GM21423 (cell line): ENCODE measurements at regions not wholly inside any gene's neighbourhood (a gene's known extent, or its start where the extent isn't known, plus 50 kb on each side); places are given as distances from the start of the nearest gene placed in this dataset.
"Not testable (repeated sequence)": the region's sequence is repeated elsewhere in the genome, so short reads cannot be mapped to it uniquely, and the experiment has no call there.

ENCODE experiments used
- ATAC-seq: cut with Tn5 transposase; IDR thresholded peaks from one replicate; pipeline ENCODE4 v1.9.1; 2021; ENCODE audit warnings: mild to moderate bottlenecking, moderate library complexity; ENCODE audit not compliant: unreplicated experiment

DNA sequence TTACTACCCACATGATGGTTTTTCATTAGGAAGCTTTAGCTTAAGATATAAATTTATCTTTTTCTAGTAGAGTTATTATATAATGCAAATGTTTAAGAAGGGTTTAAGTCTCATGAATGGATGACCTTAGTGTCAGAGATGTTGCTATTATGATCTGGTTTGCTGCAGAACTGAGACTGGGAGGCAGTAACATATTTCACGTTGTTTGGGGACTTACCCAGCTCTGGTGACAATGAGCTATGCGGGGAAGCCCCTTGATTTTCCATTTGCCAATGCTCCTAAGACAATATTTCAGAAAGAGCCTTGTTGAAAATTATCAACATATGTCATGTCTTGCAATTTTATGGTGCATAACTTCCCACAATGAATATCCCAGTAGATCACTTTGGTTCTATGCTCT, 754.6 kb downstream of the REEP3 start:
- ATAC-seq, result peak; percentile 76

DNA sequence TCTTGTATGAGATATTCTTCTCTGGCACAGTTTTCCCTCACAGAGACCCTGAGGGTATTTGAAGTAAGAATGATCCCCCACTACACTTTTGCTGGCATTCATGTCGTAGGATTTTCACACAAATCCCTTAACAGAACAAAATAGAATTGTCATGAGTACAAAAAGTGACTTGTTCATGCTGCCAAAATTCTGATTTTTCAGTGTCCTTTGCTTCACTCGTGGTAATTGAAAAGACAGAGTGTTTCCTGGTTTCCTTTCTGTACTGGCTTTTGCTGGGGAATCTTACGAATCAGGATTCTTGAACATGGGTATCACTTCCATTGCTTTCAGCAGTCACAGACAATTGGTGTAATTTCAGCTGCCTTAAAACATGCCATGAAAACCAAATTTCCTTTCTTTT, 756.3 kb downstream of the REEP3 start:
- no peak for ATAC-seq

DNA sequence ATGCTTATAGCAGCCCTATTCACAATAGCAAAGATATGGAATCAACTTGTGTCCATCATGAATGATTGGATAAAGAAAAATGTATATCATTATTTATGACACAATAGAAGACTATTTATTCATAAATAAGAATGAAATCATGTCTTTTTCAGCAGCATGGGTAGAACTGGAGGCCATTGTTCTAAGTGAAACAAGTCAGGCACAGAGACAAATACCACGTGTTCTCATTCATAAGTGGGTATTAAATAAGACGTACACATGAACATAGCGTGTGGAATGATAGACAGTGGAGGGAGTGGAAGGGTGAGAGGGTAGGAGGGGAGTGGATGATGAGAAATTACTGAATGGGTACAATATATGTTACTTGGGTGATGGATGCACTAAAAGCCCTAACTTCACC, 762.4 kb downstream of the REEP3 start:
- ATAC-seq, result no peak

DNA sequence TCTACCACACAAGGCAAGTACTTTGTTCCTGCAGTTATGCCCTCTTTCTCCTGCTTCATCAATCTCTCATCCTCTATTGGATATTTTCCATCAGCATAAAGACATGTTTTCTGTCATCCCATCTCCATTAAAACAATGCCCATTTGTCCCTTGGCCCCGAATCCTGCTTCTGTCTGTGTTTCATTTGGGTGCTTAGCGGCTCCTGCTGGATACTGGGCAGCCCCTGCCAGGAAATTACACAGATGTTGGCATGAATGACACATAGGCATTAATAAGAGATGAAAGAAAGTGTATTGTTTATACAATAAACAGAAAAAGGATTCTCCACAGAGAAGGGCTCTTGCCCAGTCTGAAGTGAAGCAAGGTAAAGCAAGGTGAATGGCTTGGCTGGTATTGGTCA, 765.3 kb downstream of the REEP3 start:
- no peak for ATAC-seq

DNA sequence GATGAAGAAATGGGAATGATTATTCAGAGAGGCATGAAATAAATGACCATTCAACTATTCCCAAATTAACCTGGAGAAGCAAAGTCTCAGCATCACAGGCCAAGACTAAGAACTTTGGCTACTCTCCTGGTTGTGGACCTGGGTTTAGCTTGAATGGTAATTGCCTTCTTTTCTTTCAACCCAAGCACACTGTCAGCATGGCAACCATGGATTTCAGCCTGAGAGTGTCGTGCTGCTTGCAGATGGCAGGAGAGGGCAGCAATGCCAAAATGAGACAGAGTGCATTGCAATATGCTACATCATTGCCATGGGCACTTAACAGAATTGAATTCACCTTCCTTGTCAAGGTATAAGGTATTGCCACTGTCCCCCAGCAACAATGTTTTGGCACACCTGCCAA, 767.2 kb downstream of the REEP3 start:
- no peak for ATAC-seq

DNA sequence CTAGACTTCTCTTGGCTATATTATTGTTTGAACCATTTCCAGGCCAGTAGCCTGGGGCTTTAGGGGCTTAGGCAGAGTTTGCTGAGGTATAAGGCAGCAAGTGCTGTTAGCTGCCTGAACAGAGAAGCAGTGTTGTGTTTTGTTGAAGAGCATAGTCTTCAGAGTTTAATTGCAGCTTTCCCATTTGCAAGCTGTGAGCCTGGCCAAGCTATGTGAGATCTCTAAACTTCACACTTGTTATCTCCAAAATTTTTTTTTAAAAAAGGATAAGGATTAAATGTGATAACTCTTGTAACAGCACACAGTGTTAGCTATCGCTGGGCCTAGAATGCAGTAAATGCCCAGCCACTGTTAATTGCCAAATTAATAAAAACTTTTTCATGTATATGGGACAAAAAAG, 782.4 kb downstream of the REEP3 start:
- ATAC-seq, result no peak

DNA sequence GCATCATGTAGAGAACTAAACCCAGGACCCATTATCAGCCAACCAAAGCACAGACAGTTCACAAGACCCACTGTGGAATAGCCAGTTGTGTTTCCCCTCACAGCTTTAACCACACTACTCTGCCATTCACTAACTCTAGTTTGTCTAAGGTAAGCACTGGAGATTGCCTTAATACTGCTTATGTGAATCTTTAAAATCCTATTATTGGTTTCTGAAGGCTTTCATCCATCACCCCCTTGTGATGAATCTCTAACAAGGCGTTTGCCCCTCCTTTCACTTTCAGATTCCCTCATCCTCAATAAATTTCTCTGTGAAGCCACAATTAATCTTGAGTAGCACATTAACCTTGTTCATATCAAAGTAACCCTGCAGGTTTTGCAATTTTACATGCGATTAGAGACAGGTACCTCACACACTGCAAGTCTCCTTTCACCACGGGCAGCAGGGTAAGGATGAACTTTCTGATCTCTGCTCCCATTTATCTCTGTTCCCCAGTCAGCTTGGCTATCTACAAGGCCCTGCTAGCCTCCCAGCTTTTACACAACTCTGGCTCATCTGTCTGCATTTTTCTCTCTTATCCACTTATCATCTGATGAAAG, 785.6 kb downstream of the REEP3 start:
- ATAC-seq, result no peak

DNA sequence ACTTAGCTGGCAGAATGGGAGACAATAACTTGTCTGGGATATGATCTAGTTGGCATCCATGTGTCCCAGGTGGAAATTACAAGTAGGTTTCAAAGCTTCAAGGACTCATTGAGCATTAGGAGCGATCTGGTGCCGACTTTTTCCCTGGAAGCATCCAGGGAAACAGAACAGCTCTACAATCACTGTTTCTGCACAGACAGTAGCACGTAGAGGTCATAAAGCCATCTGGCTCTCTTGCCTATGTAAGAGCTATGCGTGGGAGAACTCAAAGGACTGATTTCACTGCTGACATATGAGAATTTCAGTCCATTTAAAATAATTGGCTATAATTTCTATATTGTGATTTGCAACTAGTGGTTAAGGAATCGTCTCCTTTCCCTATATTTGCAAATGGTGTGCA, 791.7 kb downstream of the REEP3 start:
- no peak for ATAC-seq

DNA sequence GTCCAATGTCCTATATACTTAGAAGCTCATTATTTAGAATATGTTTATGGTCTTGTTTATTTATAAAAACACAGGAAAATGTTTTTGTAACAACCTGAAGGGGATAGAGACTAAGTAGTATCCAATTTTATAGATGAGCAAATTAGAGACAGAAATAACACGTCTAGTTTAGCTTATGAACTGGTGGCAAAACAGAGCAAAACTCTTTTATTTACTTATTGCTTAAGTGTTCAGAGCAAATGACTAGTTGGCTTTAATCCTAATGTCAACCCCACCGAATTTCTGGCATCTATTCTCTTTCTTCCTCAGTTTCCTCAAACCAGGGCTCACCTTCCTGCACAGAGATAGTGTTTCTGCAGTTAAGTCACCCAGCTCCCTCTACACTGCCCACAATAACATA, 792.8 kb downstream of the REEP3 start:
- no peak for ATAC-seq

DNA sequence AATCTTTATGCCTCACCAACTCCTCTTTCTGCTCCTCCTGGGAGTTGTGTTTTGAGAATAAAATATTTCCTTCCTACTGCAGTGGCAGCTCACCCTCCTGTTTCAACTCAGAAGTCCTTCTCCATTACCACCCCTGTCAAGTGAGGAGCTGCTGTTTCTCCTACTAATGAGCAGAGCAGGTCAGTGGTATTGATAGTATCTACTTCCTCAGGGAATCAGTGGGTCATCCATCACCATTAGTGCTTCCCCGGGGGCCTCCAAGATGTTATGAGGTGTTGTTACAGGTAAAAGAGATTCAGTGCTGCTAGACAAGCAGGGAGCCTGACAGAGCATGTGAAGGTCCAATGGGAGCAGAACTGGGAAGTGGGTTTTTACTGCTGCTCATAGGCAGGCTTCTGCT, 795.2 kb downstream of the REEP3 start:
- no peak for ATAC-seq

DNA sequence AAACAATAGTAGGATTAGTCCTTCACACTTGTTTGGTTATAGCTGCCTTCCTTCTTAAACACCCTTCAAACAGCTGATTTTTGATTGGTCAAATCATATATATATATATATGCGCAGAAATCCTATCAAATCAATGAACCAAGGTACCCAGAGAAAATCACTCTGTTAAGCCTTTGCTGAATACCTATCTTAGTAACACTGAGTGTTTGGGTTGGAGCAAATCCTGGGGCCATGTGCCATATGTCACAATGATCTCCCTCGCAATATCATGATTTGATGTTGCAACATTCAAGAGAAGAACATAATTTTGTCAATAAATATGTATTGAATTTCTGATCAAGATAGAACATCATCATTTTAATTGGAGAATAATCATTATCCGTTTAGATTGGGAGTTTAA, 795.6 kb downstream of the REEP3 start:
- ATAC-seq, result no peak

DNA sequence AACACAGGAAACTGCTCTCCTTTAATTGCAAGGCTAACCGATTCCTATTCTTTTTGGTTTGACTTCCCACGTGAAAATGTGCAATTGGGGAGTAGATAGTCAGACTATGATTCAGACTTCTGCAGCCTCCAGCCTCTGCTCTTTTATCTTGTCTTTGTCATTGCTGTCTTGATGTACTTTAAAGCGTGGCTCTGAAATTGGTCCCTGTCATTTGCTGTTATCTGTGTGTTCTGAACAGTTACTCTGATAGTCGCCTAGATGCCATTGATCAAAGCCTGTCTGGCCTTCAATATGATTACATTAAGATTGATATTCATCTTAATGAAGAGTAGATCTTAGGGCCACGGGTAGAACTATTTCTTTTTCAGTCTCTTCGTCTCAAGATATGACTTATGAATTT, 799.2 kb downstream of the REEP3 start:
- ATAC-seq, result no peak

DNA sequence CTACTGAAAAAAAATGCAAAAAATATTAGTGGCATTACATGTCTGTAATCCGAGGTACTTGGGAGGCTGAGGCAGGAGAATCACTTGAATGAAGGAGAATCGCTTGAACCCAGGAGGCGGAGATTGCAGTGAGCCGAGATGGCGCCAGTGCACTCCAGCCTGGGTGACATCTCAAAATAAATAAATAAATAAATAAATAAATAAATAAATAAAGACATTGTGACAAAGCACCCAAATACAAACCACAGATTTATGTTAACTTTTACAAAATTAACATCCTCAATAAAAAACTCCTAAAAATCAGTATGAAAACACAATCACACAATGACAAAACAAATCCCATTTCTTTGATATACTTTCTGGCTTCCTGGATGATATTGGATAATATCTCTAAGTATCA, 808.3 kb downstream of the REEP3 start:
- ATAC-seq, result no peak

DNA sequence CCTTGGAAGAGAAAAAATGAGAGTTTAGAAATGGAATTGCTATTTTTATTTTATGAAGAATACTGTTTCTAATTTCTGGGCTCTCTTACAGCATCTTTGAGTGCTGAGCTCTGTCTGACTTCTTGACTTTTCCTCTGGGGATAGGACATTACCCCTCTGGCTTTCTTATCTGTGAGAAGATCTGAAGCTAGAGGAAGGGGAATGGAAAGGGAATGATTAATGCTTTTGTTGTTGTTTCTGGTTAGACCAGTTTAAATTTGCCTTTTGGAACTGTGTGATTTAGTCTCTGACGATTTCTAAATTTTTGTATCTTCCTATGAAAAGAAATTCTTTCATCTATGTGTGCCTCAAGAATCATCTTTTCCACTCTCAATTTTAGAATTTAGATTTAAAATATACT, 811.4 kb downstream of the REEP3 start:
- ATAC-seq, result no peak

DNA sequence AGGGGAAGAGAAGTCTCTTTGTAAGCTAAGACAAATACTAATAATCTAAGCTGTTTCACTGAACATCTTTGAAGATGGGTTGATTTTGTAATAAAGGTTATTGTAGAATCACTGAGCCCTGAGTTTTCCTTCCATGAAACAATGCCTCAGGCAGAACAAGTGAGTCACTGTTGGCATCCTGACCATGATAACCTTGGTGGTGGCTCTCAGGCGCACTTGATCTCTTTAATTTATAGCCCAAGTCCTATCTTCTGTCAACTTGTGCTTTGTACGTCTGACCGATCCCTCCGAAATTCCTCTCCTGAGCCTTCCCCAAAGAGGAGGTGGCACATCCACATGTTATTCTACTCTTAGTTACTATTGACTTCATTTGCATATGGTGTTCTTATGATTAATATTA, 812.9 kb downstream of the REEP3 start:
- ATAC-seq, result no peak

DNA sequence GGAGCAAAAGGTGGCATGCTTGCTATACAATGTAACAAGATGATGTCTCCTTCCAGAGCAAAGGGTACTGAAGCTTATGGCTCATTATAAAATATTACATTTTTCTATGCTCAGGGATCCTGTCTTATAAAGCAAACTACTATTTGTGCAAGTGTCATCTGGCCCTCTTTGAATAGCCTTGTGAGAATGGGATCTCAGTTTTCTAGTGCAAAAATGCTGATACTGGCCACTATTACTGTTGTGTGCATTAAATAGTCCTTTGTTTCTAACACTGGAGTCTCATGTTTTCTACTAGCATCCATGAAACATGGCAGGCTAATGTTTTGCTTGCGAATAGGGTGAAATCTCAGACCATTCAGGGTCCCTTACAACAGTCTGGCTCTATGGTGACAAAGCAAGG, 823.0 kb downstream of the REEP3 start:
- ATAC-seq, result no peak

DNA sequence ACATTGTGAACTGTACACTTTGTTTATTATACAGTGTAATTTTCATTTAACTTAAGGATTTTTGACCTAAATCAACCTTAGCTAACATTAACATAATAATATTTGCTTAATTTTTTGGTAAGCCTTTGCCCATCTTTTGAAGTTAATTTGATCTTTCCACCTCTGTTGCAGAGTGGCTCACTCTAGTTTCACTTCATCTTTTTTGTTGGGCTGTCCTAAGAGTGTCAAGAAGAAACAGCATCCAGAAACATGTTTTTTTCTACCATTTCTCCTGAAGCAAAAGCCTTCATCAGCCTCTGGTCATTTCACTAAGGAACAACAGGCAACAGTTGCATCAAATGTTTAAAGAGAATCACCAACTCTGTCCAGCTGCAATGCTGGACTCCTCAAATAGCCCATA, 824.7 kb downstream of the REEP3 start:
- no peak for ATAC-seq

DNA sequence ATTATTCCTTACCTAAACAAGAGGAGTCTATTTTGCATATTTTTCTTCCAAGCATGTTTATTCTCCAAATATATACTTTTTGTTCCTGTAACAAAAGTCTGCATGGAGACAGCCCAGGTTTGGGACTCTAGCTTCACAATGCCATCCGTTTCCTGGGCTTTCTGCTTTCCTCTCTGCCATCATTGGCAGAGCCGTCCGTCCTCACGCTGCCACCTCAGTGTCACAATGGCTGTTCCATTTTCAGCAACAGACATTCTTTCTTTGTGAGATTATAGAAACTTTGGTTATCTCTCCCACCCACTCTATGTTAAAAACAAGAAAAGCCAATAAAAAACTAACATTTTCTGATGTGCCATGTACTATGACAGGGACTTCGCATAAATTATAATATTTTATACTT, 825.2 kb downstream of the REEP3 start:
- no peak for ATAC-seq

DNA sequence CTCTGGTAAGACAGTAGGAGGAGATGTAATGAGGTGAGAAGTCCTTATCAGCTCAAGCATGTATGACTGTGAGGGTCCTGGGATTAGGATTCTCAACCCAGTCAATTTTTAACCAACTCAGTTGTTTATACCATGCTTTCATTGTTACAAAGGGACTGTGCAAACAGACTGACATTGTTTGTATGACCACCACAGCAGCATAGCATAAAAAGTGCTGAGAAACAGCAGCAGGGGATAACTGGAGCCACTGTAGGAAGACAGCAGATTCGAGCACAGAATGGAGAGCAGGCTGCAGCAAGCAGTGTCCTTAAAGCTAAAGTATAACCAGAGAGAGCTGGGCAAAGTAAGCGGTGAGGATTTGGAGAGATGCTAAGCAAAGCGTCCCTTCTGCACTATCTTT, 829.5 kb downstream of the REEP3 start:
- no peak for ATAC-seq

DNA sequence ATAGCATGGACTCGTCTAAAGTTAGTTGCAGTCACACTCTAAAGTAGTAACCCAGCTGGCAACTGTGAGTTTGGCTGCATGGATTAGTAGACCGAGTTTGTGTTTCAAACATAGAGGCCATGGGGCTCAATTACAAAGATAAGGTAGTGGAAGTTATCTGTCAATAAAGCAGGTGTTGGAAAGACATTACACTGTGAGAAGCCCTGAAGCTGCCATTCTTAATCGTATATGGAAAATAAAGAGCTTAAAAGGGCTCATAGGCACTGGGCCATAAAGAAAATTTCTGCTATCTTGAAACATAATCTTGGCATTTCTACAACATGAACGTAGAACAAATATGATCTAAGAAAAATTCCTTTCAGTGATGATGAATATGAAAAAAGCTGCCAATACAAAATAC, 837.7 kb downstream of the REEP3 start:
- no peak for ATAC-seq

DNA sequence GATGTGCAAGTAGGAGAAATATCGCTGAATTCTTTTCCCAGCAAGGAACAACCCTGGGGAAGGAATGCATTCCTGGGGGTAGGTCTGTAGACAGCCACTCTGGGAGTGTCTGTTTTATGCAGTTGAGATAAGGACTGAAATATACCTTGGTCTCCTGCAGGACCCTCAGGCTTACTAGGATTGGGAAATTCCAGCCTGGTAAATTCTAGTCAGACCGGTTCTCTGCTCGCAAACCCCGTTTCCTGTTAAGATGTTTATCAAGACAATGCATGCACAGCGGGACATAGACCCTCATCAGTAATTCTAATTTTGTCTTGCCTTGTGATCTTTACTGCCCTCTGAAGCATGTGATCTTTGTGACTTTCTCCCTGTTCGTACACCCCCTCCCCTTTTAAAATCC, 839.0 kb downstream of the REEP3 start:
- not testable (repeated sequence) for ATAC-seq

DNA sequence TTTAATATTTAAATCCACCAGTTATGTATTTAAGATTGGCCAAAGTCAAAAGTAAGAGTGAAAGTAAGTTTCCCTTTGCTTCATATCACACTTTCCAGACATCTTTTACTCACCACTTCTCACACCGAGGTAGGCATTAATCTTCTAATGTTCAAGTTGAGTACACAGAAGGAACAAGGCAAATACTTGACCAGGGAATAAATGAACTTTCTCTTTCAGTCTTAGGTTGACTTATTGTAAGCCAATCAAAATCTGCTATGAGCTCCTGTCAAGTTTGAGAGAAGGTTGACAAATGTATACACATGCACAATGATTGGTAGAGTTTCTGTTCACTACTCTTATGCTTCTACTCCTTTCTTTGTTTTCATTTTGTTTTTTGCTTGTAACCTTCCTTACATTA, 842.5 kb downstream of the REEP3 start:
- no peak for ATAC-seq

DNA sequence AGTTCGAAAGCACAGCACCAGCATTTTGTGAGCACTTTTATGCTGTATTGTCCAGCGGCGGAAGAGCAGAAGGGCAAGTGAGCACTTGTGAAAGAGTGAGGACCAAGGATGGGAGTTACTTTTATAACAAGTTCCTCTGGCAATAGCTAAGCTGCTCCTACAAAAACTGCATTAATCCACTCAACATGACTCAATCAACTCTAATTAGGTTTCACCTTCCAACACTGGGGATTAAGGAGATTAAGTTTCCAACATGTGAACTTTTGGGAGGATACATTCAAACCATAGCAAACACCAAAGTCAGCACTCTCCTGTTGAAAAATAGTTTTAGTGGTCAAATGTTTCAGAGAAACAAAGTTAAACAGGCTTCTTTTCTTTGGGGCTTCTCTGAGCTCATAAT, 844.5 kb downstream of the REEP3 start:
- ATAC-seq, result no peak

DNA sequence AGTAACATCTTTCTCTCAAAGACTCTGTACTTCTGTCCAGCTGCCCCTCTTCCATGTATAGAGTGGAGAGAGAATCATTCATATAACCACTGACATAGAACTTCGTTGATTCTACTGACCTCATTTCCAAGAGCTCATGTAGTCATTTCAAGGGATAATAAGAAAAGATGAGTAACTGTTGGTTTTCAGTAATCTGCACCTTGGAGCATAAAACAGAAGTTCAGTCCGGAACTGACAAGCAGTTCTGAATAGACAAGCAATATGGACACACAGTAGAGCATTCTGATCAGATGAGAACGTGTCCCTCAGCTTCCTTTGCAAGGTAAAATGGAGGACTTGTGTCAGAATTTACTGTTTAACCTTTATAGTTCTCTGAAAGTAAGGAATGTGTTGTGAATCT, 847.1 kb downstream of the REEP3 start:
- ATAC-seq, result no peak
